ENCODE measurements at regions not wholly inside any gene's neighbourhood (a gene's known extent, or its start where the extent isn't known, plus 50 kb on each side); places are given as distances from the start of the nearest gene placed in this dataset.

DNA sequence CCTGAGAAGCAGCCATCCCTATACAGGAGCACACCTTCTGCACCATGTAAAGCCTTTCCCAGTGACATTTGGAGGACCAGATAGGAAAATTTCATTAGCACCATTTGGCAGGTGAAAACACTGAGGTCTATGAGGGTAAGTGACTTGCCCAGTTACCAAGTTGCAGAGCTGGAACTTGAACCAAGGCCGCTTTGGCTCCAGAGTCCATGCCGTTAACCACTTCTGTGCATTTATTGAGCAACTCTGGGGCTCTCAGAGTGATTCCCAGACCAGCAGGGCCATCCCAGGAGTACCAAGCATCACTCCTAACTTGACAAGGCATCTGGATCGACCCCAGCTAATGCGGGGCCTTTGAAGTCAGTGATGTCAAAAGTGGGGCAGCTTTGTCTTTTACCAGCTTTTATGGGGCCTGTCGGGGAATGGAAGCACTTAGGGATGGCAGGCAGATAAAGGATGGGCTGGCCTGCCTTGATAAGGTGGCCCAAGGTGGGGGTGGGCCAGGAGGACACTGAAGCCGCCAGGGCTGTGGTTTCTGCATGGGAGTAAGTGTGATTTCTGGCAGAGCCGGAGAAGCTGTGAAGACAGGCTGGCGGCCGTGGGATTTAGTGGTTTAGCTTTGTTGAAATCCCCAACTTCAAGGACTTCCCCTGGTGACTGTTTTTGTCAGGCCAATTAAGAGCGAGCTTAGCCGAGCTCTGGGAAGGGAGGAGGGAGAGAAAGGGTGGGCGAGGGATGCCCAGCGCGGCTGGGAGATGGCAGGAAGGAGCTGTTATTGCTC, 127.3 kb downstream of the MACROH2A1 start:
- Histone ChIP-seq H3K4me1 (ENCODE audit: insufficient read depth, low read length) (peaks cover 40% of the 10 kb centered on the region), H3K27ac (ENCODE audit: low read depth, low read length) (no peak overlapping the region), H3K4me2 (ENCODE audit: insufficient read depth, low read length) (no peak overlapping the region), H2AFZ (ENCODE audit: low read length) (peak overlapping the region; percentile 60), H3K79me2 (ENCODE audit: insufficient read depth, low read length) (no peaks in the 10 kb centered on the region), H3K9me3 (ENCODE audit: low read depth, low read length) (no peaks in the 10 kb centered on the region), H3K36me3 (ENCODE audit: insufficient read depth, low read length) (no peaks in the 10 kb centered on the region), H3K27me3 (ENCODE audit: insufficient read depth, low read length) (no peaks in the 10 kb centered on the region), H4K20me1 (ENCODE audit: insufficient read depth, low read length) (no peaks in the 10 kb centered on the region), H3K4me3 (ENCODE audit: insufficient read depth, low read length) (no peak overlapping the region)
- TF ChIP-seq, protein P1, sequence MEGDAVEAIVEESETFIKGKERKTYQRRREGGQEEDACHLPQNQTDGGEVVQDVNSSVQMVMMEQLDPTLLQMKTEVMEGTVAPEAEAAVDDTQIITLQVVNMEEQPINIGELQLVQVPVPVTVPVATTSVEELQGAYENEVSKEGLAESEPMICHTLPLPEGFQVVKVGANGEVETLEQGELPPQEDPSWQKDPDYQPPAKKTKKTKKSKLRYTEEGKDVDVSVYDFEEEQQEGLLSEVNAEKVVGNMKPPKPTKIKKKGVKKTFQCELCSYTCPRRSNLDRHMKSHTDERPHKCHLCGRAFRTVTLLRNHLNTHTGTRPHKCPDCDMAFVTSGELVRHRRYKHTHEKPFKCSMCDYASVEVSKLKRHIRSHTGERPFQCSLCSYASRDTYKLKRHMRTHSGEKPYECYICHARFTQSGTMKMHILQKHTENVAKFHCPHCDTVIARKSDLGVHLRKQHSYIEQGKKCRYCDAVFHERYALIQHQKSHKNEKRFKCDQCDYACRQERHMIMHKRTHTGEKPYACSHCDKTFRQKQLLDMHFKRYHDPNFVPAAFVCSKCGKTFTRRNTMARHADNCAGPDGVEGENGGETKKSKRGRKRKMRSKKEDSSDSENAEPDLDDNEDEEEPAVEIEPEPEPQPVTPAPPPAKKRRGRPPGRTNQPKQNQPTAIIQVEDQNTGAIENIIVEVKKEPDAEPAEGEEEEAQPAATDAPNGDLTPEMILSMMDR (IDR thresholded peaks at IDR 0.05; ENCODE audit: extremely low read depth, low read depth, low read length), result no peak
- DNase-seq (ENCODE audit: insufficient read length, low spot score, missing footprints), result peak; percentile 19

DNA sequence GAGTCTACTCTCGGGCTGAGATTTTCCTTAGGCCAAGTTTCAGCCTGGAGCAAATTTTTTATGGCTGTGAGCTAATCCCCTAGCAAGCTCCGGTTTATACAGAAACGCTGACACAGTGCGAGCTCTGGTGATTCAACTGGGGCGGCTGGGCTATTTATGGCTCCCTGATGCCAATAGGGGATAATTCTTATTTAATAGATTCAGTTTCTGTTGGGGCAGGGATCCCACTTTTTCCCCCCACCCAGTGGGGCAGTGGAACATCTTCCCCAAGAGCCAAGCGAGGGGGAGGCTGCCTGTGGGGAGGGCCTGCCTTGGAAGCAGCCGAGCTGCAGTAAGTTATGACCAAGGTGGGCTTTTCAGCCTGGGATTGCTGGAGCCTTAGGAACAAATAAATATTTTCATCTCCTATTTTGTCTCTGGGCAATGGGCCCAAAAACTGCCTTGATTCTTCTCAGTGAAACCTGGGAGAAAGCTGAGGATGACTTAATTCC, 129.1 kb downstream of the MACROH2A1 start:
- H3K4me3 ChIP-seq (ENCODE audit: insufficient read depth, low read length), result peak overlapping the region; percentile 52
- no peaks in the 10 kb centered on the region for H3K79me2 ChIP-seq (ENCODE audit: insufficient read depth, low read length)

DNA sequence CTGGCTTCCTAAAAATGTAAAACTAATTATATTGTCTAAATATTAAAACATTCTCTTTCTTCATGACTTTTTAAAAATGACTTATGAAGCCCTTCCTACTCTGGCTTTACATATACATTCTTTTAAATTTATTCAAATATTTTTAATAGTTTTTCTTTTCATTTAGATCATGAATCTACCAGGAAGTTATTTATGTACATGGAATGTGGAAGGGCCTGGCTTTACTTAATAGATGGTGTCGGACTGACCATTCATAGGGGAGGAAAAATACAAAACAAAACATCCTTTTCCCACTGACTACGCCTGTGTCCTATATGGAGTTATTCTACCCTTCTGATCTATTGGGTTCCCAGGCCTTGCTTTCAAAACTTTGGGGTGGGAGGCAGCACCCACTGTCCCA, 129.8 kb downstream of the MACROH2A1 start:
- no peaks in the 10 kb centered on the region for H3K79me2 ChIP-seq (ENCODE audit: insufficient read depth, low read length)
- H3K27ac ChIP-seq (ENCODE audit: low read depth, low read length), result peak overlapping the region; percentile 99
- no peaks in the 10 kb centered on the region for H4K20me1 ChIP-seq (ENCODE audit: insufficient read depth, low read length)
- H3K9me3 ChIP-seq (ENCODE audit: low read depth, low read length), result no peaks in the 10 kb centered on the region
- H3K27me3 ChIP-seq (ENCODE audit: insufficient read depth, low read length), result no peaks in the 10 kb centered on the region
- TF ChIP-seq, protein P1 (IDR thresholded peaks at IDR 0.05; ENCODE audit: extremely low read depth, low read depth, low read length), result no peak
- H3K36me3 ChIP-seq (ENCODE audit: insufficient read depth, low read length), result no peaks in the 10 kb centered on the region
- H3K4me3 ChIP-seq (ENCODE audit: insufficient read depth, low read length), result peak overlapping the region; percentile 52
- peaks cover 48% of the 10 kb centered on the region for H3K4me1 ChIP-seq (ENCODE audit: insufficient read depth, low read length)
- peak overlapping the region; percentile 81 for H3K4me2 ChIP-seq (ENCODE audit: insufficient read depth, low read length)
- peak overlapping the region; percentile 81 for H2AFZ ChIP-seq (ENCODE audit: low read length)
- DNase-seq (ENCODE audit: insufficient read length, low spot score, missing footprints), result peak; percentile 66

More for the DNA sequence above, 129.1 kb downstream of the MACROH2A1 start:
- Histone ChIP-seq H3K4me2 (ENCODE audit: insufficient read depth, low read length) (peak overlapping the region; percentile 81), H3K9me3 (ENCODE audit: low read depth, low read length) (no peaks in the 10 kb centered on the region), H3K36me3 (ENCODE audit: insufficient read depth, low read length) (no peaks in the 10 kb centered on the region), H3K27ac (ENCODE audit: low read depth, low read length) (peak overlapping the region; percentile 99), H2AFZ (ENCODE audit: low read length) (peak overlapping the region; percentile 81), H3K4me1 (ENCODE audit: insufficient read depth, low read length) (peaks cover 48% of the 10 kb centered on the region), H3K27me3 (ENCODE audit: insufficient read depth, low read length) (no peaks in the 10 kb centered on the region), H4K20me1 (ENCODE audit: insufficient read depth, low read length) (no peaks in the 10 kb centered on the region)
- DNase-seq (ENCODE audit: insufficient read length, low spot score, missing footprints), result peak; percentile 90
- TF ChIP-seq, protein P1 (IDR thresholded peaks at IDR 0.05; ENCODE audit: extremely low read depth, low read depth, low read length), result no peak

DNA sequence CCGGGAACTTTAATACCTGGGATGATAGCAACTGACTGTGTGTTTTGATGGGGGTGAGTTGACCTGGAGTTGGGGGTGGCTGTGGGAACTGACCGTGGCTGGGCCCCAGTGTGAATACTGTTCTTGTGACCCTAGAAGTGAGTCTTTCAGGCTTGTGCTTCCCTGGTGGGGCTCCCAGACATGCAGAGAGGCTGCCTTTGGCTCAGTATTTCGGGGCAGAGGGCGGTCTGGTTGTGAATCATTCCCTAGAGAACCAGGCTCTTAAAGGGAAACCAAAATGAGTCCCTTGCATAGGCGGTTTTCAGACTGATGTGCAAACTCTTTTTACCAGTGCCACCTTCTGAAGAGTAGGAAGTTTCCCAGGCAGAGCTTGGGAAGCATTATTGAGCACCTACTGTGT, 132.1 kb downstream of the MACROH2A1 start:
- peaks cover 47% of the 10 kb centered on the region for H3K4me1 ChIP-seq (ENCODE audit: insufficient read depth, low read length)
- no peaks in the 10 kb centered on the region for H3K9me3 ChIP-seq (ENCODE audit: low read depth, low read length)
- TF ChIP-seq, protein P1 (IDR thresholded peaks at IDR 0.05; ENCODE audit: extremely low read depth, low read depth, low read length), result no peak
- no peaks in the 10 kb centered on the region for H4K20me1 ChIP-seq (ENCODE audit: insufficient read depth, low read length)
- H3K79me2 ChIP-seq (ENCODE audit: insufficient read depth, low read length), result no peaks in the 10 kb centered on the region
- peak overlapping the region; percentile 90 for H2AFZ ChIP-seq (ENCODE audit: low read length)
- peak overlapping the region; percentile 56 for H3K27ac ChIP-seq (ENCODE audit: low read depth, low read length)
- H3K4me2 ChIP-seq (ENCODE audit: insufficient read depth, low read length), result peak overlapping the region; percentile 73
- DNase-seq (ENCODE audit: insufficient read length, low spot score, missing footprints), result no peak
- no peaks in the 10 kb centered on the region for H3K27me3 ChIP-seq (ENCODE audit: insufficient read depth, low read length)
- H3K36me3 ChIP-seq (ENCODE audit: insufficient read depth, low read length), result no peaks in the 10 kb centered on the region
- peak overlapping the region; percentile 30 for H3K4me3 ChIP-seq (ENCODE audit: insufficient read depth, low read length)
